PC-3 (cell line): ENCODE measurements at regions not wholly inside any gene's neighbourhood (a gene's known extent, or its start where the extent isn't known, plus 50 kb on each side); places are given as distances from the start of the nearest gene placed in this dataset.

Experiments used
- ATAC-seq: fragments of 200-7000 bp; cut with Tn5 transposase; 2 replicates; pipeline ENCODE4 v1.9.1; 2020; ENCODE audit warnings: mild to moderate bottlenecking, moderate library complexity
- BruUV-seq: library from RNA; stranded (reverse); fragments of 400-500 nt; replicated peaks from 2 replicates; lab custom pipeline; 2021; lab: Mats Ljungman, UMichigan
- CTCF ChIA-PET: fragments of 300-600 bp; sonication (Branson Sonifier 250); formaldehyde crosslinking; loops from one replicate; lab custom pipeline; 2022; ENCODE audit warnings: antibody characterized with exemption; lab: Charles Lee
- POLR2A ChIA-PET: fragments of 300-600 bp; sonication (Branson Sonifier 250); formaldehyde crosslinking; loops from one replicate; lab custom pipeline; 2022; ENCODE audit warnings: antibody characterized with exemption; ENCODE audit not compliant: unreplicated experiment; lab: Charles Lee
- DNase-seq: peaks from one replicate; pipeline ENCODE4 v3.0.0-alpha.2; 2015
- H2AFZ ChIP-seq: fragments of 300-600 bp; sonication (generic); 2 replicates; pipeline ENCODE4 v1.6.0; 2016; ENCODE audit warnings: antibody characterized with exemption, low read length
- H3F3A ChIP-seq: fragments of 300-600 bp; sonication (generic); one replicate; pipeline ENCODE4 v1.6.0; 2017; ENCODE audit warnings: antibody characterized with exemption, low read length, control low read depth, mild to moderate bottlenecking; ENCODE audit not compliant: unreplicated experiment
- H3K27ac ChIP-seq: fragments of 300-600 bp; sonication (generic); 2 replicates; pipeline ENCODE4 v1.5.1; 2016; ENCODE audit warnings: mild to moderate bottlenecking, low read length
- H3K27me3 ChIP-seq: fragments of 300-600 bp; sonication (generic); 2 replicates; pipeline ENCODE4 v1.6.1; 2016; ENCODE audit warnings: low read length, mixed read lengths
- H3K36me3 ChIP-seq: fragments of 300-600 bp; sonication (generic); 2 replicates; pipeline ENCODE4 v1.6.1; 2016; ENCODE audit warnings: low read depth, mixed run types, low read length, mixed read lengths
- H3K4me1 ChIP-seq: fragments of 300-600 bp; sonication (generic); 2 replicates; pipeline ENCODE4 v1.5.1; 2016; ENCODE audit warnings: low read length; ENCODE audit not compliant: insufficient read depth
- H3K4me2 ChIP-seq: fragments of 300-600 bp; sonication (generic); 2 replicates; pipeline ENCODE4 v1.6.0; 2016; ENCODE audit warnings: low read length
- H3K4me3 ChIP-seq: fragments of 300-600 bp; sonication (generic); 2 replicates; pipeline ENCODE4 v1.5.1; 2016; ENCODE audit warnings: mild to moderate bottlenecking, low read length, mixed read lengths
- H3K79me2 ChIP-seq: fragments of 300-600 bp; sonication (generic); 2 replicates; pipeline ENCODE4 v1.6.1; 2017; ENCODE audit warnings: low read length, mixed read lengths
- H3K9ac ChIP-seq: fragments of 300-600 bp; sonication (generic); 2 replicates; pipeline ENCODE4 v1.6.0; 2016; ENCODE audit warnings: mild to moderate bottlenecking, low read length
- H3K9me2 ChIP-seq: fragments of 300-600 bp; sonication (generic); replicated peaks from 2 replicates; pipeline ENCODE4 v1.6.1; 2016; ENCODE audit warnings: mixed run types, low read length, mixed read lengths
- H3K9me3 ChIP-seq: fragments of 300-600 bp; sonication (generic); 2 replicates; pipeline ENCODE4 v1.6.1; 2016; ENCODE audit warnings: low read length, mixed read lengths
- H4K20me1 ChIP-seq: fragments of 300-600 bp; sonication (generic); 2 replicates; pipeline ENCODE4 v1.6.1; 2016; ENCODE audit warnings: low read length, mixed read lengths
- CTCF ChIP-seq: fragments of 300-600 bp; sonication (generic); conservative IDR thresholded peaks from 2 replicates; pipeline ENCODE4 v1.5.1; 2017; ENCODE audit warnings: antibody characterized with exemption, low read depth, mild to moderate bottlenecking, low read length
- EZH2 ChIP-seq: fragments of 300-600 bp; sonication (generic); IDR thresholded peaks from one replicate; pipeline ENCODE4 v1.6.1; 2017; ENCODE audit warnings: antibody characterized with exemption, mild to moderate bottlenecking, low read length; ENCODE audit not compliant: unreplicated experiment
- EZH2phosphoT487 ChIP-seq: fragments of 300-600 bp; sonication (generic); IDR thresholded peaks from 2 replicates; pipeline ENCODE4 v1.6.1; 2018; ENCODE audit warnings: mild to moderate bottlenecking, antibody characterized with exemption, low read length, borderline replicate concordance
- intact Hi-C: fragments of 100-400 bp; cut with micrococcal nuclease; formaldehyde crosslinking; loops from 2 replicates; pipeline ENCODE4 v1.9.0; 2023

DNA sequence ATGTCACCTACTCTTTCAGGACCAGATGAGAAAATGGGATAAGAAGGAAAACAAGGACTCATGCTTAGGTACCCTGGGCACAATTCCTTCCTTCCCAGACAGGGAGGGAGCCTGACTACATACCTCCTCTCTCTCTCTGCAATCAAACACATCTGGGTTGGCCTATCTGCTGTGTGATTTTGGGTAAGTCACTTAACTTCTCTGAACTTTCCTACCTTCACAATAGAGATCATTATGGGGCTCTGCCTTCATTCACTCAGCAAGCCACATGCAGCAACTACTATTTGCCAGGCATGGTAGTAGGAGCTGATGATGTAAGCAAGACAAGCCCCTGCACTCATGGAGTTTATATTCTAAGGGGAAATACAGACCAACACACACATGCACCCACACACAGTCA lies 251.2 kb downstream of the SHQ1 start:
- ATAC-seq (no peak), DNase-seq (no peak)
- TF ChIP-seq CTCF (no peak), EZH2 (no peak), EZH2phosphoT487 (no peak)
- no peaks in the 10 kb centered on the region for H3K9me2 ChIP-seq
- no peaks in the 10 kb centered on the region for H3K9me3 ChIP-seq
- BruUV-seq: no TSS peak
- no peak overlapping the region for H3K4me3 ChIP-seq
- H3K4me1 ChIP-seq: peaks cover 5% of the 10 kb centered on the region
- H4K20me1 ChIP-seq: no peaks in the 10 kb centered on the region
- CTCF ChIA-PET: no interaction called here
- no peaks in the 10 kb centered on the region for H3K79me2 ChIP-seq
- no peaks in the 10 kb centered on the region for H3K27me3 ChIP-seq
- H3K36me3 ChIP-seq: no peaks in the 10 kb centered on the region
- no peak overlapping the region for H3K27ac ChIP-seq
- no peak overlapping the region for H2AFZ ChIP-seq
- POLR2A ChIA-PET: no interaction called here
- H3K9ac ChIP-seq: no peak overlapping the region
- H3F3A ChIP-seq: no peaks in the 10 kb centered on the region
- H3K4me2 ChIP-seq: no peak overlapping the region
- intact Hi-C loops: no loop called here

- DNase-seq: no peak
- no peak overlapping the region for H3K9ac ChIP-seq
- H3K79me2 ChIP-seq: no peaks in the 10 kb centered on the region
- CTCF ChIA-PET: no interaction called here
- POLR2A ChIA-PET: no interaction called here
- H3K27ac ChIP-seq: no peak overlapping the region
- intact Hi-C loops: no loop called here
- no peak for ATAC-seq
- BruUV-seq: no TSS peak
- H3K4me2 ChIP-seq: no peak overlapping the region
- H3K27me3 ChIP-seq: no peaks in the 10 kb centered on the region
- H2AFZ ChIP-seq: no peak overlapping the region
- no peaks in the 10 kb centered on the region for H3K9me2 ChIP-seq
- no peaks in the 10 kb centered on the region for H3K36me3 ChIP-seq
- no peak for TF ChIP-seq CTCF
- TF ChIP-seq EZH2: no peak
- TF ChIP-seq EZH2phosphoT487: no peak
- no peaks in the 10 kb centered on the region for H3K9me3 ChIP-seq
- no peaks in the 10 kb centered on the region for H4K20me1 ChIP-seq
- H3K4me3 ChIP-seq: no peak overlapping the region
- peaks cover 15% of the 10 kb centered on the region for H3K4me1 ChIP-seq
- no peaks in the 10 kb centered on the region for H3F3A ChIP-seq
These were observed 252.2 kb downstream of the SHQ1 start for GRCh38 chr3:72595927-72596610.

- no peaks in the 10 kb centered on the region for H3K27me3 ChIP-seq
- no peaks in the 10 kb centered on the region for H3K9me2 ChIP-seq
- no peaks in the 10 kb centered on the region for H3F3A ChIP-seq
- ChIA-PET POLR2A (no interaction called here), CTCF (no interaction called here)
- H3K9me3 ChIP-seq: no peaks in the 10 kb centered on the region
- no peak for ATAC-seq
- H2AFZ ChIP-seq: no peak overlapping the region
- no peak overlapping the region for H3K9ac ChIP-seq
- no peak for DNase-seq
- no peak overlapping the region for H3K4me2 ChIP-seq
- intact Hi-C loops: no loop called here
- H3K79me2 ChIP-seq: no peaks in the 10 kb centered on the region
- TF ChIP-seq EZH2 (no peak), EZH2phosphoT487 (no peak), CTCF (no peak)
- no TSS peak for BruUV-seq
- no peaks in the 10 kb centered on the region for H4K20me1 ChIP-seq
- H3K4me1 ChIP-seq: peaks cover 16% of the 10 kb centered on the region
- H3K27ac ChIP-seq: no peak overlapping the region
- no peak overlapping the region for H3K4me3 ChIP-seq
- H3K36me3 ChIP-seq: no peaks in the 10 kb centered on the region
These were observed 252.9 kb downstream of the SHQ1 start for GRCh38 chr3:72595376-72595775.
